Hematopoietic multipotent progenitor cell treated with erythropoietin and hydrocortisone succinate and interleukin-3 and kit ligand, for 4 days (in vitro differentiated cells): ENCODE measurements at regions not wholly inside any gene's neighbourhood (a gene's known extent, or its start where the extent isn't known, plus 50 kb on each side); places are given as distances from the start of the nearest gene placed in this dataset.
"Not testable (repeated sequence)": the region's sequence is repeated elsewhere in the genome, so short reads cannot be mapped to it uniquely, and the experiment has no call there.

Source experiments
- DNase-seq: peaks from one replicate; pipeline ENCODE4 v3.0.0-alpha.2; 2015

DNA sequence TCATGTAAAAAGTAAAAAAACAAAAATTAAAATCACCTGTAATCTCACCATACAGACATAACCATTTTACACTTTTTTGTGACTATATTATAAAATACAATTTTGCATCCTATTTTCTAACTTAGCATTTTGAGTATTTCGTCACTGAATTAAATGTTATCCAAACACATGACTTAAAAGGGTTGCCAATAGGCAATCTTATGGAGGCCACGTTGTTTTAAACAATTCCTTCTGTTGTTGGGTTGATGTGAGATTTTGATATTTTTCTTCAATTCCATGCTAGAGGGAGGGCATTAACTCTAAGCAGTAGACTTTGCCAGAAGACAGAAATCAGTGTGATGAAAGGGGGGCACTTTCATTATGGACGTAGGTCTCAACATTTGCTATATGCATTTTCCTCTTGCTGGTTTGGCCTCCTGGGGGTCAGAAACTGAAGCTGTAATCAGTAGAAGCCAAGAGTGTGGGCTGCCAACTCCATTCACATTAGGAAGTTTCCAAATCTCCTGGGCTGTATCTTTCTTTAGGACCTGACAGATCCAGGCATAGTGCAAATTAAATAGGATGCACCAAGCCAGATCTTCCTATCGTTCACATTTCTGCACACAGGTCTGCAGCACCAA lies 614.2 kb upstream of the CLINT1 start:
- no peak for DNase-seq

DNA sequence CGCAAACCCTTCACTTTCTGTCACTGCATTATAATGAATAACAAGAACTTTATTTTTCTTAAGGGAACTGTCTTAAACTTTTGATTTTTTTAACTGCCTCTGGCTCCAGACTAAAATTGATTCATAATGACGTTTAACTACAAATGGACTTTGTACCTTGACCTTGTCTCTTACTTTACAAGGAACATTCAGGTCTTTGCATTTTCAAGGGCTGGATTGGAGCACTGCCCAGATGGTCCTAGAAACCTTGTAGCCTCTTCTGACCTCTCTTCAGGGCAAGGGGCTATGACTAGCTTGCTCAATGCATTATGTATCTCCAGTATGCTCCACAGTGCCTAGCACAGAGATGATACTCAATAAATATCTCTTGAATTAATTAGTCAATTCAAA lies 612.6 kb upstream of the CLINT1 start:
- DNase-seq = no peak

DNA sequence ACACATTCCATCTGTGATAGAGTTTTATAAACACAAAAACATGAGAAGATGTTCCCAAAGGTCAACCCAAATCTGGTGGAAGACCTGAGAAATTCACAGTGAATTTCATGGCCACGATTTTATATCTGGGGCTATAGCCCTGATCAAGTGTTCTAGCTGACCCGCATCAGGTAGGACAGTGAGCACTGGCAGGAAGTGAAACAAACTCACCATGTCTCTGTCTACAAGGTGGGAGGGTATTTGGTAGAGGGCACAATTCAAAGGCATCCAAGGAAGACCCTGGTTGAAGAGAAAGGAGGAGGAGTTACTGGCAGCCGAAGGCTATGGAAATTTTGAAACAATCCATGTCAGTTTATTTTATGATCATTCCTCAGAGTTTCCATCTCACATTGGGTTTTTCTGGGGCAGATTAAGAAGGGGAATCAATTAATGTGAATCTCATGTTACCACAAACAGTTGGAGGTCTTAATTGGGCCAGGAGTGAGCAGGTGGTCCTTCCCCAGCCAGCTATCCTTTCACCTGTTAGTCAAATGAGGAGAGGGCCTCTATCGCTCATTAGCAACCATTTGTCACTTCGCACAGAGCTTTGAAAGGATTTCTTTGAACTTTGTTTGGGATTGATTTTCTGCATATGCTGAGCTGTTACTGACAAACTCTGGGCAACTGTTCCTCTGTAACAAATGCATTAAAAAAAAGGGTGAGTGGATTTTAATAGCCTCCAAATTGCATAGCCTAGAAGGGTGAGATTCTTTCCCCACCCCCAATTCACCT lies 612.0 kb upstream of the CLINT1 start:
- DNase-seq = no peak

DNA sequence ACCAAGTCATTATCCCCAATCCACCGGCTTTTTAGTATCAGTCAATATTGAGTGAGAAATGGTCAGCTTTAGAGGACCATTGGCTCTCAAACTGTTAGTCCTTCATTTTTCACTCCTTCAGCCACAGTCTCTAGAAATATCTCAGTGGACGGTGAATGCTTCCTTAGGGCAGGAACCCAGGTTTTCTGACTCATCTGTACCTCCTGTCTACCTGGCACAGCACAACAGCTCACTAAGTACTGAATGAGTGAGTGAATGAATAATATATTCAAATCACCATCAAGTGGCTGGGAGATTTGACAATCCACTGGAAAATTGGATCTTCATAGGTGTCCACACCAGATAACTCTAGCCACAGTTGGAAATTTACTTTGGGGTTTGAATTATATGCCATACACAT lies 609.5 kb upstream of the CLINT1 start:
- DNase-seq = no peak

DNA sequence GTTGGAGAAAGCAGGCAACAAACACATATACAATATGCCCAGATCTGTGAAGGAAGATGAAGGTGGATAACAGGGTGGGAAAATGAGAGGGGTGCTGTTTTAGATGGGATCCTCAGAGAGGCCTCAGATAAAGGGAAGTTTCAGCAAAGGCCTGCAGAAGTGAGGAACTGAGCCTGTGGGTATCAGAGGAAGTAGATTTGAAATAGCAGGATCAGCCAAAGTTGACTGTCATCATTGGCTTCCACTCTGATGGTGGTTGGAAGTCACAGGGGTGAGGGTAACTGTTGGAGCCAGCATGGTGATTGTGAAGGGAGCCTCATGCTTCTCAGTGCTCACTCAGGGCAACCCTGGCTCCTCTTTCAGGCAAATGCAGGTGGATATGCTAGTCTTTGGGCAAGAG lies 607.2 kb upstream of the CLINT1 start:
- DNase-seq = peak; percentile 18

DNA sequence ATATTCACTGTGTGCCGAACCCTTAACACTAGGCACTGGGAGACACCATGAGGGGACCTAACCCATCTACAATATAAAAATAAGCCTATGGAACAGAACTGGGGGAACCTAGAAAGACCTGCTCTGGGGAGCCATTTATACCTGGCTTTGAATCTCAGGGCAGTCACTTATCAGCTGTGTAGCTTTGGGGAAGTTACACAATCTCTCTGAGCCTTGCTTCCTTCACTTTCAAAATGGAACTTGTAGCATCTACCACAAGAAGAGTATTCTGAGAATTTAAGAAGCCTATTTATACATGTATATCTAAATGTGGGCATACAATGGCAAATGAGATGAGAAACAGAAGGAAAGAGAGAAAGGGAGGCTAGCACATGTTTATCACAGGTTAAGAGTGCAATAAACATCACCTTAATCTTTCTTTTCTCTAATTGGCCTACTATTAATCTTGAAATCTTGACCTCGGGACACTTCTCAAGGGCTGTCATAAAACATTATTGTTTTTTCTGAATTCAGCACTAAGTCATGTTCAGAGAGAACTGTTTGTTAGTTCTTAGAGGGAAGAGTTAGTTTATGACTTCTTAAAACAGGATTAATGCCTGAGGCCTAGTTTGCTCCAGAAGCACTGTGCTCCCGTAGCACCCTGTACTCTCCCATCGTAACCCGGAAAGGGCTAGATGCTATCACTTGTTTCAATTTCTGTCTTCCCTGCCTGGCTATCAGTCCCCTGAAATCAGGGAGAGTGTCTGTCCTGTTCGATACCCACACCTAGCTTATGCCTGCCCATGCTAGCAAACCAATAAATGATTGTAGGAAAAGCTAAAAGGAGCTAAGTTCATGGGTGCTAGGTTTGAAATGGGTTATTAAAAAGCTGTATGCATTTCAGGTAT lies 606.4 kb upstream of the CLINT1 start:
- DNase-seq = peak; percentile 15

DNA sequence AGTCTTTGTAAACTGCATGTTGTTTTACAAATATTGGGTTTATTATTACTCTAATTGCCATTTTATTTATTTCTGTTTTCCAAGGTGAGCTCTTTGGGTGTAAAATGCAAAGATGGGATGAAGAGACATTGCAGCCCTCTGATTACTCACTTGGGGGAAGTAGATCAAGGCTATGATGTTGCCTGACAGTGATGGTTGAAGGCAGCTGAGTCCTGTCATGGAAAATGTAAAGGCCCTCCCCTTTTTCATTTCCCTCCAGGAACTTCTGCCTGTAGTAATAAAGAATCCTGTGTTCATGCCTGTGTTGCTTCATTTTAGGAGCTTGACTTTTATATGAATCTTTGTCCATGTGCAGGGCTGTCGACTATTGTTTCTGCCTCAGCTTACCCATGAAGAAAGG lies 605.4 kb upstream of the CLINT1 start:
- DNase-seq = no peak

DNA sequence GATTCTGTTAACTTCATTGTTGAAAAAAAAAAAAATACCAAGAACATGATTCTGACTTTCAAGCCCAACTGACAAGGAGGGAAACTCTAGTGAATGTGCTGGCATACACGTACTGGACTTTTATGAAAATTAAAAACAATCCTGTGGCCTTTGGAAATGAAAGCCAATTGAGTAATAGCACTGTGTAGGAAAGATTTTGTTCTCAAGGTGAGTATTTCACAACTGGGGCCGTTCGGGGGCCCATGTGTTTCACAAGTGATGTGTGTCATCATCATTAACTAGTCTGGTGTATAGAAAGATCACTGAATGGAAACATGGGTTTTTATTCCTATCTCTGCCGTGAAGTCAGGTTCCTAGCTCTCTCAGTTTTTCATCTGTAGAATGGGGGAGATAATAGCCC lies 605.0 kb upstream of the CLINT1 start:
- peak; percentile 37 for DNase-seq

DNA sequence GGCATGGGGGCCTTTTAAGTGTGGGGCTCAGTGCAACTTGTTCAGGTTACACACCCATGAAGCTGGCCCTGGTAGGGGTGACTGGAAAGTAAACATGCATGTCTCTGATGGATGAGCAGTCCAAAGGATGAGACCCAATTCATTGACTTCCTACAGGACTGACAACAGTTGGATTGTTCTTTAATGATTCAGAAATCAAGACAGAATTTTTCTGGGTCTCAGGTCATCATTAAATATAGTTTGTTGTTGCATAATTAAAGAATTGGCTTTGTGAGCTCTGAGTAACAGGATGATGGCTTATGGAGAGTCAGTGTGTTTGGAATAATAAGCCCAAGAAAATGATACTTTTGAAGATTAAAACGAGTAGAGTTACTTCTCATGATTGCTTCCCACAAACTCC lies 604.2 kb upstream of the CLINT1 start:
- no peak for DNase-seq

DNA sequence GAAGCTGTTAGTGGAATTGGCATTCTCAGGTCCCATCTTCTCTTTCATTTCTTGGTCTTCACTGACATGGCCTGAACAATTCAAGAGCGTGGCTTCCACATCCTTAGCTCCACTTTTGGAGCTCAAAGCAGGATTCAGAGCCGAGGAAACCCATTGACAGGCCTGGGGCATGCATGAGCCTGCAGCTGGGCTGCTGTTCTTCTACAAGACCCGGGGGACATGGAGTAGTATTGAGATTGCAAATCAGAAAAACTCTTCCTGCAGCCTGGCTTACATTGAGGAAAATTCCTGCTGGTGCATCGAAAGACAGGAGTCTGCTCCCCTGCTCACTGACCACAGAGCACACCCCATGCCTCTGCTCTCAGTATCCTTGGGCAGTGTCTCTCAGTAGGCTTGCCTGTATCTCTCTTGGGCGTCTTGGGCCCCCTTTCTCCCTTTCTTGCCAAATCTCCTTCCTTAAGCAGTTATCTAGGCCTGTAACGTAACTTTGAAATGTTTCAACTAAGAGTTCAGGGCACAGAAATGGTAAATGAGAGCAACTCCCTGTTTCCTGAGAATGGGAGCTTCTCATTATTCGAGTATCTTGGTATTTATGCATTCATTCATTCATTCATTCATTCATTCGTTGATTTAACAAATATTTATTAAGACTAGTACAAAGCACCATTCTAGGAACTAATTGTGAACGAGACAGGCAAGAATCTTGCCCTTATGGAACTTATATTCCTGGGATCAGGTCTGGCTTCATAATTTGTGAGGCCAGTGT lies 603.6 kb upstream of the CLINT1 start:
- no peak for DNase-seq

DNA sequence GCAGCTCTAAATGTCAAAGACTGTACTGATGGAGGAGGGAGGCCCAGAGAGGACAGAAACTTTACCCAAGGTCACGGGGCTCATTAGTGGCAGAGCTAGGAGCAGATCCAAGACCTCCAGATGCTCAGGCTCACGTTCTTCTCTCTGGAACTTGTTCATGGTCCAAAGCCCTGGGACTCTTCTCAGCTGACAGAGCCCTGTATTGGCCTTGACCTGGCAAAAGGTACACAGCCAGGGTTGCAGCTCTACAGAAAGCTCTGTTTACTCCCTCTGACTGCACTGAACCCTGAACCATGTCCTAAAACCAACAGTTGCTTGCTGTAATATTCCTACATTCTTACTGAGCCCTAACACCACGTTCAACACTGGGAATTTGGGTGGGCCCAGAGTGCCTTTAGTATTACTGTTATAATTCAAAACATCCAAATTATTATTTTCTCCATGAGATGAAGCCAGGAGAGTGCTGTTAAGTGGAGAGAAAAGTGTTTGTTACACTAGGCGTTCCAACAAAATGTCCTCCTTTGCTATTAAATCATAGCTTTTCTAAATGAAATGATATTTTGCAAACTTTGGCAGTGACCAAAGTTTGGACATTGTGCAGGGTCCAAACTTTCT lies 602.4 kb upstream of the CLINT1 start:
- DNase-seq = no peak

DNA sequence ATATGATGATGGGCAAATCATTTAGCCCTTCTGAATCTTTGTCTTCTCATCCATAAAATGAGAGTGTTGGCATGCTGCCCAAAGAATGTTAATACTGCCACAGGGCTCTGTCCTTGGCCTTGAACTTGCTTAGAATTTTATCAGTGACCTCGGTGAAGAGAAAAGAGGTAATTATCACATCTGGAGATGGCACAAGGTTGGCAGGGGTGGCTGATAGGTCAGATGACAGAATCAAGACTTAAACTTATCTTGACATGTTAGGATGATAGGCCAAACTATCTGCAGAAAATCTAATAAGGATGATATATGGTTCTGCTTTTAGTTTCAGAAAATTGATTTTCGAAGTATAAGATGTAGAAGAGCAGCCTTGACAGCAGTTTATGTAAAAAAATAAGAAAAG lies 599.1 kb upstream of the CLINT1 start:
- DNase-seq = no peak

DNA sequence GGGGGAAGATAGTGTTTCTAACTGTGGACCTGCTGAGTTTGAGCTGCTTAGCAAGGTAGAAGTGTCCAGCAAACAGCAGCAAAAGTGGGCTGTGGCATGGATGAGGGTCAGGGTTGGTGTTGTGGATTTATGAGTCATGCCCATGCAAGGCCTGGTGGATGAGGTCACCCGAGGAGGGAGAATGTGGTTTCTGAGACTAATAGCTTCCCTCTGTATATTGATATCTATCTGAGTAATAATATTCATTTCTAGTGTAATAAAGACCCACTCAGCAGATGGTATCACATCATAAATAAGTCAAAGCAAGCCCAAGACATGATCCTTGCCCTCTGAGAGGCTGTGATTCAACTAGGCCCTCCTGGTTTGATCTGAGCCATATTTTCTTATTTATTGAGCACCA lies 597.8 kb upstream of the CLINT1 start:
- DNase-seq = no peak

DNA sequence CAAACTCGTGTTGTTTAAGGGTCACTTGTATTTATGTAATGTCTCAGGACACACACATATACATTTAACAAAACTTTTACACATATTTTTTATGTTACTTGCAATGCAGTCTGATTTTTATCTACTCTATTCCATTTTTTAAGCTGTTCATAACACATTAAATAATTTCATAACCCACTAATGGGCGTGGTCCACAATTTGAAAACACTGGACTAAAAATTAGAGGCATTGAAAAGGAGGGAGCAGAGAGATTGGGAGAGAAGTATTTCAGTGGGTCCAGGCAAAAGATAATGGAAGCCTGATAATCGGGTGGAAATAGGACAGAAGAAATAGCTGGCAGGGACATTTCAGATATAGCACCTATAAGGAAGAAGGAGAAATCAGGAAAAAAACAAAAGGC lies 597.3 kb upstream of the CLINT1 start:
- no peak for DNase-seq

DNA sequence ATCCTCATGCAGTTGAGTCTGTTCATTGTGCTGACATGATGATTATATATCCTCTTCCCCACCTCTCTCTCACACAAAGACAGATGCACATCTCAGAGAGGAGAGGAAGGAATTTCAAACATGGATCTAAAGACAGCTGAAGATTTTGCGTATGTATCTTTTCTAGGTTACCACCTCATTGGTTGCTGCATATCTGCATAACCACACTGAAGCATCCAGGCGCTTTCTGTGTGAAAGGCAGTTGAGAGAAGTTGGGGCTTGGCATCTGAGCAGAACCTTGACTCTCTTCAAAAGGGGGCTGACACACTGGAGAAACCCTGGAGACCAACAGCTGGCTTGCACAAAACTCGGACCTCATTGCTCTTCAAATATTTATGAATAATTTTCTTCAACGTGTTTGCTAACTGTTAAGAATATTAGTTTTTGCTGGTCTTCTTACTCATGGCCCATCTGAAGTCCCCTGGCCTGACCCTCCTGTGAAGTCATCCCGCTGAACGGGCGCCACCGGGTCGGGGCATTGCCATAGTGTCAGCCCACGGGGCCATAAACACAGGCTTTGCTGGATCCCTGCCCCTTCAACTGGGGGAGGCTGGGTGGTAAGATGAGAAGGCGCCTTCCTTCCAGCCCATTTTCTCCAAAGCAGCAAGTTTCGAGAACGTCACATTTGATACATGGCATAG lies 593.2 kb upstream of the CLINT1 start:
- no peak for DNase-seq

DNA sequence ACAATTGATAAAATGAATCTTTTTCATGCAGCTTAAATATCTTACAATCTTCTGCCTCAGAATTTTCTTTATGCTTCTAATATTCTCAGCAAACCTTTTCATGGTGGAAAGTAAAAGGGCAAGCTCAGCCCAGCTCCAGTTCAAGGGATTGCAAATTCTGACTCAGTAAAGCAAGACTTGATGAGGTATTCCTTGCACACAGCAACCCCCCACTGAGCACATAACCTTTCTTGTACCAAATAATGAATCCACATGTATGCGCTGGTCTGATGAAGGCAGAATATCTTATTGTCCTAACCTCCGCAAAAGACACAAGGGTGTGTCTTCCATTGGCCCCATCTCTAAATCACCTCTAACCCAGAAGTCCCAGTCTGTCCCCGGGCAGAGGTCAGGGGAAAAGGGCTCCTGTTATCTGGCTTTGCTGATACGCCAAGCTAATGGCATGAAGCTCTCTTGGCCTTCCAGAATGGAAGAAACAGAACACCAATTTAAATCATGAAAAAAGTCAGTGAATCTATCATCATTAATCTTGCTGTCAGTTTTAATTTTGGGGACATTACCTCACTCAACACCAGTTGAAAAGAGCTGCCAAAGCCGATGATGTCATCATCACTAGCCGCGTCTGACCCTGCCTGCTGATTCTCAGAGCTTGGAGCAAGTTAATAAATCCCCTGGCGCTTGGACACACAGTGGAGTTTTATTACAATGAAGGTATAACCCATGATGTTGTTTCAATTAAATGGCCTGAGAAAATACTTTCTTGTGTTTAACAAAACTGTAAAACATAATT lies 592.5 kb upstream of the CLINT1 start:
- no peak for DNase-seq

DNA sequence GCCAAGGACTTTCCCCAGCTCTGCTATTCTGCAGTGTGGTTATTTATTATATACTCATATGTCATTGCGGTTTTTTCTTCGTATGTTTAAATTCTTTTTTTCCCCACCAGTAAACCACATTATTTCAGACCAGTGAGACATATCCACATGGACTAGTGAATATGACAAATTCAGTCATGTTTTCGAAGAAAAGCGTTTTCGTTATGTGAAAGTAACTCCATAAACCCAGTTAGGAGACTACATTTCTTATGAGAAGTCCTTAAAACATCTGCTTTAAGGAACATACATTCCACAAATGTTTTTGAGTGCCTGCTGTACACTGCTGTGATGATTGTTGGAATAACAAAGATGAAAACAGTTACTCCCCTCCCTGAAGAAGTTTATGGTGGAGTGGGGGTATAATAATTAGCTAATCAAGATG lies 591.8 kb upstream of the CLINT1 start:
- no peak for DNase-seq

DNA sequence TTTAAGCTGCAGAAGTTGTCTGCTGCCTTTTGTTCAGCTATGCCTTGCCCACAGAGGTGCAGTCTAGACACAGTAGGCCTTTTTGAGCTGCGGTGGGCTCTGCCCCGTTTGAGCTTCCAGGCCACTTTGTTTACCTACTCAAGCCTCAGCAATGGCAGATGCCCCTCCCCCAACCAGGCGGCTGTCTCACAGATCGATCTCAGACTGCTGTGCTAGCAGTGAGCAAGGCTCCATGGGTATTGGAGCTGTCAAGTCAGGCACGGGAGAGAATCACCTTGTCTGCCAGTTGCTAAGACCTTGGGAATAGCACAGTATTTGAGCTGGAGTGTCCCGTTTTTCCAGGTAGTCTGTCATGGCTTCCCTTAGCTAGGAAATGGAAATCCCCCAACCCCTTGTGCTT lies 587.8 kb upstream of the CLINT1 start:
- not testable (repeated sequence) for DNase-seq

DNA sequence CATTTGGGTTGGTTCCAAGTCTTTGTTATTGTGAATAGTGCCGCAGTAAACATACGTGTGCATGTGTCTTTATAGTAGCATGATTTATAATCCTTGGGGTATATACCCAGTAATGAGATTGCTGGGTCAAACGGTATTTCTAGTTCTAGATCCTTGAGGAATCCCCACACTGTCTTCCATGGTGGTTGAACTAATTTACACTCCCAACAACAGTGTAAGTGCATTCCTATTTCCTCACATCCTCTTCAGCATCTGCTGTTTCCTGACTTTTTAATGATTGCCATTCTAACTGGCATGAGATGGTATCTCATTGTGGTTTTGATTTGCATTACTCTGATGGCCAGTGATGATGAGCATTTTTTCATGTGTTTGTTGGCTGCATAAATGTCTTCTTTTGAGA lies 580.3 kb upstream of the CLINT1 start:
- not testable (repeated sequence) for DNase-seq

DNA sequence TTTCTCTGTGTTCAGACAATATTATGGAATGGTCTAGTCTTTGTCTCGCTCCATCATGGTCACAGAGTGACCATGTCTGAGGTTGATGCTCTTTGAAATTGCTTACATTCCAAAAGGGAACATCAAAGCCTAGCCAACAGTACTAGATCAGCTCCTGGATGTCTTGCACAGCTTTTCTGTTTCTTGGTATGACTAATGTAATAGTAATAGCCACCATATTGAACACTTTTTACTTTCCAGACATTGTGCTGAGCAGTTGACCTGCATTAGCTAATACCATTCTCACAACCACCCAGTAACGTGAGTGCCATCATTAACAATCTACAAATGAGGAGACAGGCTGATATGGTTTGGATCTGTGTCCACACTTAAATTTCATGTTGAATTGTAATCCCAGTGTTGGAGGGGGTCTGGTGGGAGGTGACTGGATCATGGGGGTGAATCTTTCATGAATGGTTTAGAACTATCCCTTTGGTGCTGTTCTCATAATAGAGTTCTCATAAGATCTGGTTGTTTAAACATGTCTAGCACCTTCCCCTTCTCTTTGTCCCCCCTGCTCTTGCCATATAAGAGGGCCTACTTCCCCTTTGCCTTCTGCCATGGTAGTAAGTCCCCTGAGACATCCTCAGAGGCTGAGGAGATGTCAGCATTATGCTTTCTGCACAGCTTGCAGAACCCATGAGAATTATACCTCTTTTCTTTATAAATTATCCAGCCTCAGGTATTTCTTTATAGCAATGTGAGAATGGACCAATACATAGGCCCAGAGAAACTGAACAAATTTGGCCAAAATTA lies 577.5 kb upstream of the CLINT1 start:
- DNase-seq = peak; percentile 29
